ENCODE measurements at regions not wholly inside any gene's neighbourhood (a gene's known extent, or its start where the extent isn't known, plus 50 kb on each side); places are given as distances from the start of the nearest gene placed in this dataset.

- H3K4me1 Mint-ChIP-seq, result no peaks in the 10 kb centered on the region
These were observed 312.5 kb downstream of the TEX29 start for GRCh38 chr13:111632906-111633305.

GRCh38 chr13:111633401-111633800 is 313.0 kb downstream of the TEX29 start:
- H3K9me3 Mint-ChIP-seq, result no peaks in the 10 kb centered on the region
- CTCF ChIA-PET, result no interaction called here
- H3K36me3 Mint-ChIP-seq, result no peaks in the 10 kb centered on the region
- DNase-seq, result no peak
- no peak overlapping the region for H3K27ac Mint-ChIP-seq
- H3K4me3 Mint-ChIP-seq, result no peak overlapping the region
- no peaks in the 10 kb centered on the region for H3K4me1 Mint-ChIP-seq
- no peaks in the 10 kb centered on the region for H3K27me3 Mint-ChIP-seq

More at GRCh38 chr13:111632906-111633305, 312.5 kb downstream of the TEX29 start:
- Mint-ChIP-seq H3K27me3 (no peaks in the 10 kb centered on the region), H3K36me3 (no peaks in the 10 kb centered on the region), H3K9me3 (no peaks in the 10 kb centered on the region), H3K27ac (no peak overlapping the region), H3K4me3 (no peak overlapping the region)
- CTCF ChIA-PET, result no interaction called here
- no peak for DNase-seq

GRCh38 chr13:111634410-111634809 is 314.0 kb downstream of the TEX29 start:
- H3K27me3 Mint-ChIP-seq, result no peaks in the 10 kb centered on the region
- DNase-seq, result no peak
- no peak overlapping the region for H3K27ac Mint-ChIP-seq
- H3K4me1 Mint-ChIP-seq, result no peaks in the 10 kb centered on the region
- H3K9me3 Mint-ChIP-seq, result no peaks in the 10 kb centered on the region
- CTCF ChIA-PET, result no interaction called here
- no peak overlapping the region for H3K4me3 Mint-ChIP-seq
- no peaks in the 10 kb centered on the region for H3K36me3 Mint-ChIP-seq

GRCh38 chr13:111636271-111636670 is 315.8 kb downstream of the TEX29 start:
- no peak for DNase-seq
- no peaks in the 10 kb centered on the region for H3K36me3 Mint-ChIP-seq
- H3K27ac Mint-ChIP-seq, result no peak overlapping the region
- H3K27me3 Mint-ChIP-seq, result no peaks in the 10 kb centered on the region
- H3K4me1 Mint-ChIP-seq, result no peaks in the 10 kb centered on the region
- CTCF ChIA-PET, result no interaction called here
- H3K4me3 Mint-ChIP-seq, result no peak overlapping the region
- no peaks in the 10 kb centered on the region for H3K9me3 Mint-ChIP-seq

GRCh38 chr13:111636804-111637203 is 316.4 kb downstream of the TEX29 start:
- Mint-ChIP-seq H3K27ac (no peak overlapping the region), H3K9me3 (no peaks in the 10 kb centered on the region), H3K27me3 (no peaks in the 10 kb centered on the region), H3K36me3 (no peaks in the 10 kb centered on the region), H3K4me3 (no peak overlapping the region), H3K4me1 (no peaks in the 10 kb centered on the region)
- CTCF ChIA-PET, result no interaction called here
- DNase-seq, result no peak

- no peaks in the 10 kb centered on the region for H3K27me3 Mint-ChIP-seq
- no peaks in the 10 kb centered on the region for H3K9me3 Mint-ChIP-seq
- no peak overlapping the region for H3K27ac Mint-ChIP-seq
- no peaks in the 10 kb centered on the region for H3K36me3 Mint-ChIP-seq
- H3K4me3 Mint-ChIP-seq, result no peak overlapping the region
- DNase-seq, result no peak
- CTCF ChIA-PET, result no interaction called here
- H3K4me1 Mint-ChIP-seq, result no peaks in the 10 kb centered on the region
These were observed 316.9 kb downstream of the TEX29 start for GRCh38 chr13:111637365-111637764.

- H3K36me3 Mint-ChIP-seq, result no peaks in the 10 kb centered on the region
- no peaks in the 10 kb centered on the region for H3K27me3 Mint-ChIP-seq
- no peaks in the 10 kb centered on the region for H3K9me3 Mint-ChIP-seq
- no peak for DNase-seq
- H3K27ac Mint-ChIP-seq, result no peak overlapping the region
- CTCF ChIA-PET, result no interaction called here
- H3K4me1 Mint-ChIP-seq, result no peaks in the 10 kb centered on the region
- no peak overlapping the region for H3K4me3 Mint-ChIP-seq
These were observed 317.8 kb downstream of the TEX29 start for GRCh38 chr13:111638233-111638632.

GRCh38 chr13:111639196-111639705 is 318.8 kb downstream of the TEX29 start:
- H3K9me3 Mint-ChIP-seq, result no peaks in the 10 kb centered on the region
- H3K36me3 Mint-ChIP-seq, result no peaks in the 10 kb centered on the region
- no peaks in the 10 kb centered on the region for H3K4me1 Mint-ChIP-seq
- no peak for DNase-seq
- CTCF ChIA-PET, result no interaction called here
- no peaks in the 10 kb centered on the region for H3K27me3 Mint-ChIP-seq
- H3K4me3 Mint-ChIP-seq, result no peak overlapping the region
- no peak overlapping the region for H3K27ac Mint-ChIP-seq

- no peak for DNase-seq
- no peaks in the 10 kb centered on the region for H3K36me3 Mint-ChIP-seq
- H3K4me3 Mint-ChIP-seq, result no peak overlapping the region
- H3K4me1 Mint-ChIP-seq, result no peaks in the 10 kb centered on the region
- CTCF ChIA-PET, result no interaction called here
- H3K27me3 Mint-ChIP-seq, result no peaks in the 10 kb centered on the region
- H3K27ac Mint-ChIP-seq, result no peak overlapping the region
- no peaks in the 10 kb centered on the region for H3K9me3 Mint-ChIP-seq
These were observed 319.6 kb downstream of the TEX29 start for GRCh38 chr13:111640006-111640405.

GRCh38 chr13:111640476-111640875 is 320.0 kb downstream of the TEX29 start:
- no peaks in the 10 kb centered on the region for H3K27me3 Mint-ChIP-seq
- CTCF ChIA-PET, result no interaction called here
- no peaks in the 10 kb centered on the region for H3K4me1 Mint-ChIP-seq
- DNase-seq, result no peak
- H3K36me3 Mint-ChIP-seq, result no peaks in the 10 kb centered on the region
- no peak overlapping the region for H3K27ac Mint-ChIP-seq
- H3K4me3 Mint-ChIP-seq, result no peak overlapping the region
- no peaks in the 10 kb centered on the region for H3K9me3 Mint-ChIP-seq

GRCh38 chr13:111642156-111642767 is 321.8 kb downstream of the TEX29 start:
- no peaks in the 10 kb centered on the region for H3K9me3 Mint-ChIP-seq
- no peaks in the 10 kb centered on the region for H3K27me3 Mint-ChIP-seq
- H3K4me1 Mint-ChIP-seq, result no peaks in the 10 kb centered on the region
- H3K36me3 Mint-ChIP-seq, result no peaks in the 10 kb centered on the region
- no peak for DNase-seq
- CTCF ChIA-PET, result no interaction called here
- H3K4me3 Mint-ChIP-seq, result no peak overlapping the region
- H3K27ac Mint-ChIP-seq, result no peak overlapping the region

- Mint-ChIP-seq H3K4me3 (no peak overlapping the region), H3K27me3 (no peaks in the 10 kb centered on the region), H3K27ac (no peak overlapping the region), H3K36me3 (no peaks in the 10 kb centered on the region), H3K4me1 (no peaks in the 10 kb centered on the region), H3K9me3 (no peaks in the 10 kb centered on the region)
- CTCF ChIA-PET, result no interaction called here
- DNase-seq, result no peak
These were observed 324.3 kb downstream of the TEX29 start for GRCh38 chr13:111644750-111645149.

GRCh38 chr13:111645198-111645597 is 324.8 kb downstream of the TEX29 start:
- Mint-ChIP-seq H3K4me1 (no peaks in the 10 kb centered on the region), H3K27me3 (no peaks in the 10 kb centered on the region), H3K27ac (no peak overlapping the region), H3K9me3 (no peaks in the 10 kb centered on the region), H3K4me3 (no peak overlapping the region), H3K36me3 (no peaks in the 10 kb centered on the region)
- CTCF ChIA-PET, result no interaction called here
- DNase-seq, result no peak

- H3K4me1 Mint-ChIP-seq, result no peaks in the 10 kb centered on the region
- H3K27ac Mint-ChIP-seq, result no peak overlapping the region
- H3K27me3 Mint-ChIP-seq, result no peaks in the 10 kb centered on the region
- CTCF ChIA-PET, result no interaction called here
- no peak overlapping the region for H3K4me3 Mint-ChIP-seq
- H3K36me3 Mint-ChIP-seq, result no peaks in the 10 kb centered on the region
- H3K9me3 Mint-ChIP-seq, result no peaks in the 10 kb centered on the region
- no peak for DNase-seq
These were observed 325.4 kb downstream of the TEX29 start for GRCh38 chr13:111645598-111646455.

- H3K4me1 Mint-ChIP-seq, result no peaks in the 10 kb centered on the region
- H3K36me3 Mint-ChIP-seq, result no peaks in the 10 kb centered on the region
- H3K27me3 Mint-ChIP-seq, result no peaks in the 10 kb centered on the region
- CTCF ChIA-PET, result no interaction called here
- no peak overlapping the region for H3K4me3 Mint-ChIP-seq
- no peaks in the 10 kb centered on the region for H3K9me3 Mint-ChIP-seq
- H3K27ac Mint-ChIP-seq, result no peak overlapping the region
- no peak for DNase-seq
These were observed 326.0 kb downstream of the TEX29 start for GRCh38 chr13:111646456-111646855.
